ENCODE measurements at regions not wholly inside any gene's neighbourhood (a gene's known extent, or its start where the extent isn't known, plus 50 kb on each side); places are given as distances from the start of the nearest gene placed in this dataset.
"Not testable (repeated sequence)": the region's sequence is repeated elsewhere in the genome, so short reads cannot be mapped to it uniquely, and the experiment has no call there.

DNA sequence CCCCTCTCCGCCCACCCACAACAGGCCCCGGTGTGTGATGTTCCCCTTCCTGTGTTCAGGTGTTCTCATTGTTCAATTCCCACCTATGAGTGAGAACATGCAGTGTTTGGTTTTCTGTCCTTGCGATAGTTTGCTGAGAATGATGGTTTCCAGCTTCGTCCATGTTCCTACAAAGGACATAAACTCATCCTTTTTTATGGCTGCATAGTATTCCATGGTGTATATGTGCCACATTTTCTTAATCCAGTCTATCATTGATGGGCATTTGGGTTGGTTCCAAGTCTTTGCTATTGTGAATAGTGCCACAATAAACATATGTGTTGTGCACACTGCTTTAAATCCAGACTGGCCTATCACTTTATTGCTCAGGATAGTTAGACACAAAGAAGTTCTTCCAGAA is 309.1 kb downstream of the MTX2 start:
- not testable (repeated sequence) for DNase-seq

GRCh38 chr2:176579608-176580007 is 310.4 kb downstream of the MTX2 start:
- DNase-seq, result no peak

- DNase-seq, result no peak
These were observed 312.4 kb downstream of the MTX2 start for GRCh38 chr2:176581557-176582165.

GRCh38 chr2:176582176-176582575 is 312.9 kb downstream of the MTX2 start:
- DNase-seq, result peak; percentile 20

DNA sequence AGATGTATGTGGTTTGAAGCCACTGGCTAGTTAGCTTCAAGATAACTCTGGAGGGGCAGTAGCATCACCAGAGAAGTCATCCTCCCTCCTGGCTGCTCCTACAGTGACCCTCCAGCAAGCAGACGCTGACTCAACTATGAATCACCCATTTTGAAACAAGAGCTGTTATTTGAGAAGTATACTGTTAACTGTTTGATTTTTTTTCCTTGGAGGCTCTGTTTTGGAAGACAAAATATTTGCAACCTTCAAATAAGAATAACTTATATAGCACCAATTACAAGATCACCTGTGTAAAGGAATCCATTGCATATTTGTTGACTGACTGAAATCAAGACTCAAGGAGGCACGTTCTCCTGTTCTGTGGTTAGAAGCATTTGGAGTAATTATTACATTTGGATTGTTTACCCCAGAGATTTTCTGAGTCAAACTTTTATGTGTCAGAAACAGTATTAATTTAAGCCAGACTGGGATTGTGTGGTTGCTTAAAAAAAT is 313.8 kb downstream of the MTX2 start:
- peak; percentile 91 for DNase-seq

GRCh38 chr2:176583607-176584006 is 314.4 kb downstream of the MTX2 start:
- DNase-seq, result peak; percentile 34

- DNase-seq, result no peak
These were observed 315.1 kb downstream of the MTX2 start for GRCh38 chr2:176584333-176584732.

DNA sequence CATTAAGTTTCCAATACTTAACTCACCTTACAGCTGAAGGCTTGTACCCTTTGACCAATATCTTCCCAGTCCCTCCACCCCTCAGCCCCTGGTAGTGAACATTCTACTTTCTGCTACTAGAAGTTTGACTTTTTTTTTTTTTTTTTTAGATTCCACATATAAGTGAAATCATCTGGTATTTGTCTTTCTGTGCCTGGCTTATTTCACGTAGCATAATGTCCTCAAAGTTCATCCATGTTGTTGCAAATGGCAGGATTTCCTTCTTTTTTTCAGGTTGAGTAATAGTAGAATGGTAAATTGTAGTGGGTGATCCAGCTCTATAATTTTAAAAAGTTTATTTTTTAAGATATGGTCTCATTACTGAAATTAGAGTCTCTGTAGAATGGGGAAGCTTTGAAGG is 316.0 kb downstream of the MTX2 start:
- DNase-seq, result no peak

- peak; percentile 54 for DNase-seq
These were observed 316.5 kb downstream of the MTX2 start for GRCh38 chr2:176585791-176586190.

DNA sequence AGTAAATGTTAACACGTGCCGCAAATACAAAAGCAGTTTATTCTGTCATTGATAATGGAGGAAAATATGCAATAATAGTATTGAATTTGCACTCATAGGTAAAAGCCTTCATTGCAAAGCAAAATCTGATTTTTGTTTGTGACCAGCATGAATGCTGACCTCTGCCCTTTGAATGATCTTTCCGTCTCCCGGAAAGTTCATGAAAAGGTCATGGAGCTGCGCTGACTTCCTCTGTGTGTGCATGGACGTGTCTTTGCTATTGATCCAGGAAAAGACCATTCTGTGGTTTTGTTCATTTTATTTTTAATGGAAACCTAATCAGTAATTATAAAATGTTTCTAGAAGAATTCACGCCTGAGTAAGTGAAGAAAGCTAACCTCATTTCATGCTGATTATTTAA is 320.0 kb downstream of the MTX2 start:
- no peak for DNase-seq

DNA sequence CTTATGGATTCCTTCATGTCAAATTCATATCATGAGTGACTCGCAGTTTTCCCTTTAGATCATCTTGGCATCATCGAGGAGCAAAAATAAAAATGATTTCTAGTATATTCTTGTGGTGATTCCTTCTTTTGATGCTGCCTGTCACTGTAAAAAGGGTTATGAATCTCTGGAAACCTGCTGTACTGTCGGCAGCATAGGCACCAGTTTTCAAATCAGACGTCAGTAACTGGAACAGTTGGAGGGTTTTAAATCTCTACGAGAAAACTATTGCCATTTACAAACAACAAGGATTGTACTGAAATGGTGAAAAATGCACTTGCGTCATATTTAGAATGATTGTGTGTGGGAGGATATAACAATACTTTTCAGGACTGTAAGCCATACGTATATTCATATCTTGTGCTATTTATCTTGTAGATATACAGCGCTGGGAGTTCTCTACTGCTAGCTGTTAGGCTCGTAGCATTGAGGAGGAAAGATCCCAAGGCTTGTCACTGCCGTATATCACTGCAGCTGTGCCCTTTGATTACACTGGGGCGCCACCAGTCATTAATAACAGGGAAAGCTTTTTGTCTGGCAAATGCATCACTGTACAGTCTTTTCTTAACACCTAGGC is 320.7 kb downstream of the MTX2 start:
- no peak for DNase-seq

GRCh38 chr2:176592216-176592615 is 323.0 kb downstream of the MTX2 start:
- no peak for DNase-seq

- DNase-seq, result no peak
These were observed 326.7 kb downstream of the MTX2 start for GRCh38 chr2:176595986-176596385.

GRCh38 chr2:176597916-176598315 is 328.7 kb downstream of the MTX2 start:
- DNase-seq, result no peak

DNA sequence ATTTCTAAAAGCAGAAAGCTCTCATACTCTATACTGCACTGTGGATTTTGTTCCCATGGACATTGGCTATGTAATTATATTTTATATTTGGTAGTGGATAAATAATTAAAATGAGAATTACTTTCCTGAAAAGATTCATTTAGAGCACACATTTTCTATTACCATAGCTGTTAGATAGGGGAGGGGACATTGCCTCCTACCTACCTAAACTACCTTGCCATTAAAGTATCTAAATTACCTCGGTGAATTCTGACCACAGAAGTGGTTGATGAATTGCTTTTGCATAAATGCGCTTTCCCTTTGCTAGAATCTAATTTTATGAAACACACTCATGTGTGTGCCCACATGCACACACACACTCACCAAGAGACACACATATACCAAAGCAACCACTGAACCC is 329.1 kb downstream of the MTX2 start:
- no peak for DNase-seq

DNA sequence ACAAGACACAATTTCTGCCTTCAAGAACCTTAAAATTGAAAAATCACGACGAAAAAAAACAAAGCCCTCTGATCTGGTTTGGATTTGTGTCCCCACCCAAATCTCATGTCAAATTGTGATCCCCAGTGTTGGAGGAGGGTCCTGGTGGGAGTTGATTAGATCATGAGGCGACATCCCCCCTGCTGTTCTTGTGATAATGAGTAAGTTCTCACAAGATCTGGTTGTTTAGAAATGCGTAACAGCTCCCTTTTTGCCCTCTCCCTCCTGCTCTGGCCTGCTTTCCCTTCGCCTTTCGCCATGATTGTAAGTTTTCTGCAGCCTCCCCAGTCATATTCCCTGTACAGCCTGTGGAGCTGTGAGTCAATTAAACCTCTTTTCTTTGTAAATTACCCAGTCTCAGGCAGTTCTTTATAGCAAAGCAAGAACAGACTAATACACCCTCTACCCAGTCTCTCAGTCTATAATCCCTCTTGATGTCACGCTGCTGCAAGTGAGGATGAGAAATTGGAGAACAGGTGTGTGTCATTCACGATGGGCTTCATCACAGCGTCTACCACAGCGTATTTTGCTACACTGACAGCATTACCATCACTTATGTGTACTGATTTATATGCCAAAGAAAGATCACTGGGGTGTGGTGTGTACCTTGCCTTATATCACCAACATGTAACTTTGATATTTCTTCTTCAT is 330.7 kb downstream of the MTX2 start:
- no peak for DNase-seq

DNA sequence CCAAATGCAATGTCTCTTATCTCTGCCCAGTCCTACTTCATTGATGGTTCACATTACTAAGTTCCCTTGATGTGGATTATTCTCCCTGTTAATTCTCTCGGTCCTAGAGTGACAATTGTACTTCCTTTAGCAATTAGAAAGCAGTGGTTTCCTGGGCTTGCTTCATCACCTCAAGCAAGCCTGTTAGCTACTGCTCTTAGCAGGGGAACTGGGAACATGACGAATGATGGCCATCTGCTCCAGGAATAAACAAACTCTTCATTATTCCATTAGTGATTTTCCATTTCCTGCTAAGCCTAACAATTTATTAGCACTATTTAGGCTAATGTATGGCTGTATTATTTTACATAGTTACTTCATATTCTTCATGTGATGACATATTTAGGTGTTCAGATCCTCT is 331.8 kb downstream of the MTX2 start:
- DNase-seq, result no peak

DNA sequence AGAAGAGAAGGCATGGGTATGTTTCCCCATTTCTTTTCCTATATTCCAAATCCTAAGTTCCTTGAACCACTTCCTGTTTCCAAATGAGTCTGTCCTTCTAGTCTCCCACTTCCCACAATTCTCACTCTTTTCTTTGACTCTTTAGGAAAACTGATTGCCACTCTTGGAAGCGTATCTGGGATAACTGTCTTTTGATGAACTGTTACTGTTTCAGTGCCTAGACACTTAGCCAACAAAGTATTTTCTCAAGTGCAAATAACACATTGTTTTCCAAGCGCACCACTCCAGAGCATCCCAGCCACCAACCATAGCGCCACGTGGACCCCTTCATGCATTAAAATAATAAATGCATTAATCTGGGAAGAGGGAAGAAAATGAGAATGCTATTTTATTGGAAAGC is 342.8 kb downstream of the MTX2 start:
- DNase-seq, result no peak

DNA sequence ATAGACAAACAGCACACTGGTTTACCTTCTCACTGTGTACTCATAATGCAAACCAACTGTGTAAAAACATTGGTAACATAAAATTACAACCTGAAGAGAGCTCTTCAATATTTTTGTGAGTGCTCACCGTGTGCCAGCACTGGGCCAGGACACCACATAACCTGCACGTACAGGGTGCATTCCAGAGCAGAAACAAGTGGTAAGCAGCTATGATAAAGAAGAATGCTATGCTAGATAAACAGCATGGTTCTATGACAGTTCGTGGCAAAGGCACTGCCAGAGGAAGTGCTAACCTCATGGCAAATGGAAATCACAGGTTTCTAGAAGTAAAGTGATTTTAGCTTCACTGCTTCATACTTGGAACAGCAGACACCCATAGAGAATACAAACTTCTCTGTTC is 343.5 kb downstream of the MTX2 start:
- peak; percentile 8 for DNase-seq

GRCh38 chr2:176613323-176613987 is 344.2 kb downstream of the MTX2 start:
- no peak for DNase-seq

DNA sequence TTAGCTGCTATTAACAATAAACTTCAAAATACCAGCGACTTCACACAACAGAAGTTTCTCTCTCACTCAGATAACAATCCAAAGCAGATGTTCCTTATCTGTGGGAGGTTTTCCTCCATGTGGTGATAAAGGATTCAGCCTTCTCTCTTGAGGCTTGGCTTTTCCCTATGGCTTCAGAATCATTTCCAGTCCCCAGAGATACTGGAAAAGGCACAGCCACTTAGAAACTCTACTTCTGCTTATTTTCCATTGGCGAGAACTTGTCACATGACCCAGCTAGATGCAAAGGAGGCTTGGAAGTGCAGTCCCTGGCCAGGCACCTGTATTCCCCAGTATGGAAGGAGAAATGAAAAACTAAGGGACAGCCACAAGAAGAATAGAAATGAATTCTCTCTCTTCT is 344.8 kb downstream of the MTX2 start:
- peak; percentile 40 for DNase-seq

DNA sequence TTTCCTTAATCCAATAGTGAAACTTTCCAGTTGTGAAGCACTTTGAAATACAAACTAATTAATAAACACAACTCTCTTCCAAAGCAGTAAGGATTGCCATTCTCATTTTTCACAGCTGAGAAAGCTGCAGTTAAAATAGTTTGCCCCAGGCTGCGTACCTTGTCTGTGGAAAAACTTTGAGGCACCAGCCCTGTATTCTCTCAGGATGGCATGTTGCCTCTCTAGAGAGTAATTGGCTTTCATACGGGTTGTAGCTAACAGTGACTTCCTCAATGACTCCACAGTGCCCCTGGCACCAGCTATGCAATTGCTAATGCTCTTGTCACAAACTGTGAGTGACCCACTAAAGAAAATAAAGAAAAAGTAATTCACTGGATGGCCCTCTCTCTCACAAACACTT is 345.7 kb downstream of the MTX2 start:
- DNase-seq, result no peak

- DNase-seq, result no peak
These were observed 350.3 kb downstream of the MTX2 start for GRCh38 chr2:176619504-176619903.

GRCh38 chr2:176621350-176621749 is 352.1 kb downstream of the MTX2 start:
- DNase-seq, result no peak
